Heart left ventricle (tissue), 13 donors: ENCODE measurements at regions not wholly inside any gene's neighbourhood (a gene's known extent, or its start where the extent isn't known, plus 50 kb on each side); places are given as distances from the start of the nearest gene placed in this dataset.

Experiments used
- CTCF ChIP-seq, 12 donors: fragments of 200-600 bp; sonication (generic) in 4 of 12; IDR thresholded peaks; one replicate each; pipeline versions ENCODE4 v1.5.0 to v1.8.0; 2018 to 2022; ENCODE audit warnings: antibody characterized with exemption in 12 of 12, mild to moderate bottlenecking in 5 of 12
- POLR2A ChIP-seq, 2 donors: fragments of 450-650 bp; IDR thresholded peaks; one replicate each; pipeline ENCODE4 v1.6.1; 2017; ENCODE audit warnings: antibody characterized with exemption in 2 of 2, mild to moderate bottlenecking in 2 of 2, moderate library complexity in 2 of 2
- donor health status: ischemic (EF 13 %, LVEDD 7.1; RV severe dilation, severe dysfunction).
- donor health status: DM: no; HTN: yes; CAD: no.
- donor health status: DM: no; HTN: no; CAD: no.
- donor health status: ischemic (EF 25% LVEDD 6.9; RV normal size, moderate dysfunction).
- donor health status: ischemic (EF 25% LVEDD 5.7; RV mildly dilated, moderate dysfunction).
- donor health status: ischemic (EF 35%, LVEDD 5.7; RV mildly dilated, moderate dysfunction).
- donor health status: nonischemic (EF 11% LVEDD 7.7; RV severe dilation, severe dysfunction).
- donor health status: DM: yes; HTN: yes; CAD: no.
- donor health status: PGD.
- donor health status: ischemic (EF 29% LVEDD 5.4; RV normal size, mild dysfunction).
- donor health status: nonischemic (EF 23%, LVEDD 6.1; RV moderate dilation, normal function).

GRCh38 chr9:23039402-23039801, 592.8 kb downstream of the DMRTA1 start:
- TF ChIP-seq CTCF (IDR thresholded peaks at IDR 0.05) (no peak), POLR2A (IDR thresholded peaks at IDR 0.05) (no peak)
